H9 (cell line): ENCODE measurements at regions not wholly inside any gene's neighbourhood (a gene's known extent, or its start where the extent isn't known, plus 50 kb on each side); places are given as distances from the start of the nearest gene placed in this dataset.

Experiments used
- DNase-seq: peaks from one replicate; pipeline ENCODE4 v3.0.0-alpha.2; 2017
- H2AFZ ChIP-seq: one replicate; pipeline ENCODE4 v1.6.1; 2013; ENCODE audit warnings: mild to moderate bottlenecking, low read length, control low read depth, moderate library complexity
- H2AK5ac ChIP-seq: 2 replicates; pipeline ENCODE4 v1.6.1; 2013; ENCODE audit warnings: low read length, control low read depth, mixed read lengths; ENCODE audit not compliant: insufficient read length
- H2BK120ac ChIP-seq: one replicate; pipeline ENCODE4 v1.6.1; 2013; ENCODE audit warnings: low read depth, mild to moderate bottlenecking, low read length, control low read depth, inconsistent platforms; ENCODE audit not compliant: poor library complexity, severe bottlenecking
- H2BK12ac ChIP-seq: 2 replicates; pipeline ENCODE4 v1.6.1; 2013; ENCODE audit warnings: low read length, control low read depth, mixed read lengths, low read depth; ENCODE audit not compliant: insufficient read length
- H2BK15ac ChIP-seq: 2 replicates; pipeline ENCODE4 v1.6.1; 2013; ENCODE audit warnings: low read depth, low read length, control low read depth
- H2BK20ac ChIP-seq: one replicate; pipeline ENCODE4 v1.6.1; 2013; ENCODE audit warnings: low read depth, mild to moderate bottlenecking, low read length, control low read depth, inconsistent platforms; ENCODE audit not compliant: poor library complexity, severe bottlenecking
- H2BK5ac ChIP-seq: 2 replicates; pipeline ENCODE4 v1.6.1; 2013; ENCODE audit warnings: low read length, control low read depth, mixed read lengths; ENCODE audit not compliant: insufficient read length
- H3K14ac ChIP-seq: 2 replicates; pipeline ENCODE4 v1.6.1; 2013; ENCODE audit warnings: low read length, control low read depth; ENCODE audit not compliant: insufficient read depth
- H3K18ac ChIP-seq: 2 replicates; pipeline ENCODE4 v1.6.1; 2013; ENCODE audit warnings: low read depth, mild to moderate bottlenecking, mixed read lengths, low read length, control low read depth; ENCODE audit not compliant: insufficient read length
- H3K23ac ChIP-seq: 2 replicates; pipeline ENCODE4 v1.6.1; 2013; ENCODE audit warnings: low read length, control low read depth, mixed read lengths, low read depth; ENCODE audit not compliant: insufficient read length
- H3K23me2 ChIP-seq: 2 replicates; pipeline ENCODE4 v1.6.1; 2013; ENCODE audit warnings: low read depth, mild to moderate bottlenecking, mixed read lengths, low read length, control low read depth; ENCODE audit not compliant: insufficient read length, poor library complexity, severe bottlenecking
- H3K27ac ChIP-seq: 2 replicates; pipeline ENCODE4 v1.5.1; 2013; ENCODE audit warnings: low read length, control low read depth, mixed read lengths, low read depth; ENCODE audit not compliant: insufficient read length
- H3K27me3 ChIP-seq: 2 replicates; pipeline ENCODE4 v1.6.1; 2013; ENCODE audit warnings: low read length, control low read depth, inconsistent platforms; ENCODE audit not compliant: insufficient read depth
- H3K4ac ChIP-seq: 2 replicates; pipeline ENCODE4 v1.6.1; 2013; ENCODE audit warnings: low read depth, mild to moderate bottlenecking, control low read depth, inconsistent platforms, low read length, moderate library complexity
- H3K4me1 ChIP-seq: 2 replicates; pipeline ENCODE4 v1.6.1; 2013; ENCODE audit warnings: low read length, control low read depth, inconsistent platforms; ENCODE audit not compliant: insufficient read depth
- H3K4me2 ChIP-seq: 2 replicates; pipeline ENCODE4 v1.6.1; 2013; ENCODE audit warnings: low read length, control low read depth, mixed read lengths; ENCODE audit not compliant: insufficient read length, insufficient read depth
- H3K56ac ChIP-seq: 2 replicates; pipeline ENCODE4 v1.6.1; 2013; ENCODE audit warnings: low read depth, mild to moderate bottlenecking, mixed read lengths, low read length, control low read depth; ENCODE audit not compliant: insufficient read length
- H3K79me1 ChIP-seq: 2 replicates; pipeline ENCODE4 v1.6.1; 2013; ENCODE audit warnings: low read depth, mild to moderate bottlenecking, moderate library complexity, low read length, control low read depth, inconsistent platforms; ENCODE audit not compliant: insufficient read depth, poor library complexity, severe bottlenecking
- H3K79me2 ChIP-seq: 2 replicates; pipeline ENCODE4 v1.6.1; 2013; ENCODE audit warnings: low read length, control low read depth, inconsistent platforms; ENCODE audit not compliant: insufficient read depth
- H3K9ac ChIP-seq: 2 replicates; pipeline ENCODE4 v1.6.1; 2013; ENCODE audit warnings: low read length, control low read depth, mixed read lengths; ENCODE audit not compliant: insufficient read length; ENCODE audit errors: extremely low read depth
- H3K9me3 ChIP-seq: one replicate; pipeline ENCODE4 v1.6.1; 2013; ENCODE audit warnings: low read depth, low read length, inconsistent platforms; ENCODE audit not compliant: control insufficient read depth
- H3T11ph ChIP-seq: one replicate; pipeline ENCODE4 v1.6.1; 2013; ENCODE audit warnings: mild to moderate bottlenecking, low read length, control low read depth, inconsistent platforms
- H4K20me1 ChIP-seq: one replicate; pipeline ENCODE4 v1.6.1; 2013; ENCODE audit not compliant: control insufficient read depth, insufficient read length, insufficient read depth
- H4K5ac ChIP-seq: 2 replicates; pipeline ENCODE4 v1.6.1; 2013; ENCODE audit warnings: low read depth, mild to moderate bottlenecking, mixed read lengths, low read length, control low read depth; ENCODE audit not compliant: insufficient read length
- H4K8ac ChIP-seq: replicated peaks from 2 replicates; pipeline ENCODE4 v1.6.1; 2013; ENCODE audit warnings: low read length, control low read depth, mixed read lengths, low read depth; ENCODE audit not compliant: insufficient read length
- H4K91ac ChIP-seq: 2 replicates; pipeline ENCODE4 v1.6.1; 2013; ENCODE audit warnings: low read depth, mild to moderate bottlenecking, moderate library complexity, mixed read lengths, low read length, control low read depth; ENCODE audit not compliant: insufficient read length
- H3K27ac Mint-ChIP-seq, 3 experiments: 2 replicates in 2 of 3; 3 replicates in 1 of 3; pipeline ENCODE4 v1.8.0; 2020 to 2021; ENCODE audit warnings: mixed read lengths in 3 of 3, mild to moderate bottlenecking in 1 of 3, moderate library complexity in 1 of 3
- H3K27me3 Mint-ChIP-seq: 2 replicates; pipeline ENCODE4 v1.8.0; 2021; ENCODE audit warnings: low read depth, mild to moderate bottlenecking, moderate library complexity, mixed read lengths
- H3K36me3 Mint-ChIP-seq, 3 experiments: 2 replicates in 2 of 3; 3 replicates in 1 of 3; pipeline ENCODE4 v1.8.0; 2020 to 2021; ENCODE audit warnings: low read depth in 3 of 3, mixed read lengths in 3 of 3; ENCODE audit not compliant: insufficient read depth in 1 of 3
- H3K4me1 Mint-ChIP-seq, 2 experiments: 2 replicates each; pipeline ENCODE4 v1.8.0; 2020; ENCODE audit warnings: mixed read lengths in 2 of 2
- H3K4me3 Mint-ChIP-seq, 2 experiments: 2 replicates in 1 of 2; 3 replicates in 1 of 2; pipeline ENCODE4 v1.8.0; 2020 to 2021; ENCODE audit warnings: mild to moderate bottlenecking in 2 of 2, mixed read lengths in 2 of 2, moderate library complexity in 1 of 2
- H3K9me3 Mint-ChIP-seq, 2 experiments: 2 replicates in 1 of 2; 3 replicates in 1 of 2; pipeline ENCODE4 v1.8.0; 2020; ENCODE audit warnings: mild to moderate bottlenecking in 2 of 2, mixed read lengths in 2 of 2, moderate library complexity in 1 of 2
- WGBS: extraction: QIAGEN DNeasy Blood & Tissue Kit; methylation state at CpG from one replicate; pipeline ENCODE4 v1.1.7; 2013; ENCODE audit warnings: missing lambda C conversion rate, low lambda C conversion rate, mixed read lengths; ENCODE audit not compliant: insufficient read length; ENCODE audit errors: extremely low coverage; 5-methylcytosine and 5-hydroxymethylcytosine counted together
- TF ChIP-seq, protein P1 (sequence below): fragments of 200-600 bp; sonication (generic); conservative IDR thresholded peaks from 3 replicates; pipeline ENCODE4 v1.8.0; 2021; ENCODE audit warnings: antibody characterized with exemption, mild to moderate bottlenecking

DNA sequence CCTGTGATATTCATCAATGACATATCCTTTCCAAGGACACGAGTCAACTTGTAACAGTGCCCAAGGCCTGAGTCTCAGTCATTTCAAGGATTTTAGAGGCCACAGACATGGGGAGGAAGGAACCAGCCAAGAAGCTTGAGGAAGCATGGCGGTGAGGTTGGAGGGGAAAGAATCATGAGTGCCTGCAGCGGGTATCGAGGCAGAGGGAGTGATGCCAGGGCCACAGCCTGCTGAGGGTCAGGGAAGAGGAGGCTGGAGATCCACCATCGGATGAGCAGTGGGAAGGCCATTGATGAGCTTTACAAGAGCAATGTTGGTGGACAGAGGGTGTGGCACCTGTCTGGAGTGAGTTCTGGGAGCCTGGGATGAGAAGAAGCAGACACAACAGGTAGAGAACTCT, 88.5 kb upstream of the IER5L start:
- Histone ChIP-seq H2AK5ac (no peak overlapping the region), H3K9ac (no peak overlapping the region), H3K79me2 (no peaks in the 10 kb centered on the region), H3K4ac (no peak overlapping the region), H3K23ac (no peak overlapping the region), H4K91ac (no peak overlapping the region), H2BK15ac (no peak overlapping the region), H4K8ac (no peak overlapping the region), H3T11ph (no peak overlapping the region), H3K4me2 (no peak overlapping the region), H2BK5ac (no peak overlapping the region), H3K27ac (no peak overlapping the region), H4K5ac (no peak overlapping the region), H3K23me2 (no peaks in the 10 kb centered on the region), H2BK120ac (no peak overlapping the region), H3K56ac (no peak overlapping the region), H2BK12ac (no peak overlapping the region), H3K9me3 (no peaks in the 10 kb centered on the region), H3K18ac (no peak overlapping the region), H2BK20ac (no peak overlapping the region), H2AFZ (no peak overlapping the region), H3K14ac (no peak overlapping the region), H3K79me1 (no peaks in the 10 kb centered on the region), H3K4me1 (no peaks in the 10 kb centered on the region; the same call in 1 of the 2 replicates), H3K27me3 (no peaks in the 10 kb centered on the region), H4K20me1 (no peaks in the 10 kb centered on the region)
- H3K27ac Mint-ChIP-seq = no peak overlapping the region
- TF ChIP-seq, protein P1, sequence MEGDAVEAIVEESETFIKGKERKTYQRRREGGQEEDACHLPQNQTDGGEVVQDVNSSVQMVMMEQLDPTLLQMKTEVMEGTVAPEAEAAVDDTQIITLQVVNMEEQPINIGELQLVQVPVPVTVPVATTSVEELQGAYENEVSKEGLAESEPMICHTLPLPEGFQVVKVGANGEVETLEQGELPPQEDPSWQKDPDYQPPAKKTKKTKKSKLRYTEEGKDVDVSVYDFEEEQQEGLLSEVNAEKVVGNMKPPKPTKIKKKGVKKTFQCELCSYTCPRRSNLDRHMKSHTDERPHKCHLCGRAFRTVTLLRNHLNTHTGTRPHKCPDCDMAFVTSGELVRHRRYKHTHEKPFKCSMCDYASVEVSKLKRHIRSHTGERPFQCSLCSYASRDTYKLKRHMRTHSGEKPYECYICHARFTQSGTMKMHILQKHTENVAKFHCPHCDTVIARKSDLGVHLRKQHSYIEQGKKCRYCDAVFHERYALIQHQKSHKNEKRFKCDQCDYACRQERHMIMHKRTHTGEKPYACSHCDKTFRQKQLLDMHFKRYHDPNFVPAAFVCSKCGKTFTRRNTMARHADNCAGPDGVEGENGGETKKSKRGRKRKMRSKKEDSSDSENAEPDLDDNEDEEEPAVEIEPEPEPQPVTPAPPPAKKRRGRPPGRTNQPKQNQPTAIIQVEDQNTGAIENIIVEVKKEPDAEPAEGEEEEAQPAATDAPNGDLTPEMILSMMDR = no peak
- H3K27me3 Mint-ChIP-seq = peaks cover 18% of the 10 kb centered on the region
- DNase-seq = no peak
- WGBS = no CpG with 5 or more reads among the region's 5 CpGs
- H3K36me3 Mint-ChIP-seq = no peaks in the 10 kb centered on the region; a peak in 1 of 7 replicates
- no peak overlapping the region for H3K4me3 Mint-ChIP-seq
- H3K9me3 Mint-ChIP-seq = peaks cover 3 to 4% of the 10 kb centered on the region in 2 experiments; a peak in 4 of 5 replicates
- H3K4me1 Mint-ChIP-seq = peaks cover 13 to 31% of the 10 kb centered on the region in 2 experiments
